ENCODE measurements at regions not wholly inside any gene's neighbourhood (a gene's known extent, or its start where the extent isn't known, plus 50 kb on each side); places are given as distances from the start of the nearest gene placed in this dataset.

- no peak for TF ChIP-seq CTCF (IDR thresholded peaks at IDR 0.05)
- no peak for TF ChIP-seq MAX (CRISPR knock-in tag; IDR thresholded peaks at IDR 0.05)
- TF ChIP-seq USF1 (CRISPR knock-in tag; IDR thresholded peaks at IDR 0.05) = no peak
These were observed 273.8 kb upstream of the DUSP10 start for GRCh38 chr1:222015686-222016085.

All from WTC11 (cell line).